Duodenal mucosa (tissue), 2 donors: ENCODE measurements at regions not wholly inside any gene's neighbourhood (a gene's known extent, or its start where the extent isn't known, plus 50 kb on each side); places are given as distances from the start of the nearest gene placed in this dataset.

Experiments used
- H3K27ac ChIP-seq: one replicate; pipeline ENCODE4 v1.7.0; 2013; ENCODE audit warnings: low read depth, low read length
- H3K27me3 ChIP-seq, 2 donors: one replicate each; pipeline ENCODE4 v1.7.0; 2013; ENCODE audit warnings: low read length in 2 of 2, control low read depth in 1 of 2; ENCODE audit not compliant: insufficient read depth in 2 of 2, control insufficient read depth in 1 of 2
- H3K36me3 ChIP-seq, 2 donors: one replicate each; pipeline ENCODE4 v1.7.0; 2013; ENCODE audit warnings: low read length in 2 of 2, control low read depth in 1 of 2; ENCODE audit not compliant: insufficient read depth in 2 of 2, control insufficient read depth in 1 of 2
- H3K4me1 ChIP-seq, 2 donors: one replicate each; pipeline ENCODE4 v1.7.0; 2013; ENCODE audit warnings: low read length in 2 of 2, control low read depth in 1 of 2; ENCODE audit not compliant: insufficient read depth in 2 of 2, control insufficient read depth in 1 of 2
- H3K4me3 ChIP-seq, 2 donors: one replicate each; pipeline ENCODE4 v1.7.0; 2013; ENCODE audit warnings: low read length in 2 of 2, low read depth in 1 of 2
- H3K9ac ChIP-seq, 2 donors: one replicate each; pipeline ENCODE4 v1.7.0; 2013; ENCODE audit warnings: low read length in 2 of 2, low read depth in 1 of 2
- H3K9me3 ChIP-seq, 2 donors: one replicate each; pipeline ENCODE4 v1.7.0; 2013; ENCODE audit warnings: low read length in 2 of 2, control low read depth in 1 of 2; ENCODE audit not compliant: control insufficient read depth in 1 of 2

- H3K4me3 ChIP-seq: no peak overlapping the region
- no peaks in the 10 kb centered on the region for H3K9me3 ChIP-seq
- H3K9ac ChIP-seq: no peak overlapping the region
- peaks cover 21% of the 10 kb centered on the region in 2 donors for H3K4me1 ChIP-seq
- no peaks in the 10 kb centered on the region for H3K27me3 ChIP-seq
- no peaks in the 10 kb centered on the region for H3K36me3 ChIP-seq
- H3K27ac ChIP-seq: peak overlapping the region; percentile 53
Observed at GRCh38 chr1:19591482-19592091, 52.5 kb upstream of the NBL1 start.

GRCh38 chr1:19585507-19585906 is 58.6 kb upstream of the NBL1 start:
- Histone ChIP-seq H3K36me3 (no peaks in the 10 kb centered on the region), H3K27me3 (no peaks in the 10 kb centered on the region), H3K9me3 (no peaks in the 10 kb centered on the region), H3K4me1 (peaks cover 6 to 10% of the 10 kb centered on the region in 2 donors), H3K9ac (no peak overlapping the region), H3K4me3 (no peak overlapping the region), H3K27ac (no peak overlapping the region)

GRCh38 chr1:19582318-19582717 is 61.8 kb upstream of the NBL1 start:
- Histone ChIP-seq H3K27me3 (no peaks in the 10 kb centered on the region), H3K9ac (no peak overlapping the region), H3K9me3 (no peaks in the 10 kb centered on the region), H3K4me3 (no peak overlapping the region), H3K36me3 (no peaks in the 10 kb centered on the region), H3K27ac (no peak overlapping the region), H3K4me1 (peaks cover 6 to 10% of the 10 kb centered on the region in 2 donors)

- Histone ChIP-seq H3K9me3 (no peaks in the 10 kb centered on the region), H3K36me3 (no peaks in the 10 kb centered on the region), H3K27ac (no peak overlapping the region), H3K4me1 (peaks cover 6 to 10% of the 10 kb centered on the region in 2 donors), H3K4me3 (no peak overlapping the region), H3K9ac (no peak overlapping the region), H3K27me3 (no peaks in the 10 kb centered on the region)
Observed at GRCh38 chr1:19581381-19581780, 62.7 kb upstream of the NBL1 start.

- no peaks in the 10 kb centered on the region for H3K36me3 ChIP-seq
- H3K27me3 ChIP-seq: no peaks in the 10 kb centered on the region
Observed at GRCh38 chr1:19577561-19577960, 66.5 kb upstream of the NBL1 start.

GRCh38 chr1:19577036-19577435 is 67.1 kb upstream of the NBL1 start:
- no peak overlapping the region for H3K9ac ChIP-seq
- no peaks in the 10 kb centered on the region for H3K36me3 ChIP-seq
- no peaks in the 10 kb centered on the region for H3K27me3 ChIP-seq
- peaks cover 0 to 2% of the 10 kb centered on the region in 2 donors for H3K4me1 ChIP-seq
- H3K9me3 ChIP-seq: peaks cover 0 to 4% of the 10 kb centered on the region in 2 donors
- no peak overlapping the region for H3K4me3 ChIP-seq
- no peak overlapping the region for H3K27ac ChIP-seq

More at GRCh38 chr1:19577561-19577960, 66.5 kb upstream of the NBL1 start:
- Histone ChIP-seq H3K9me3 (peaks cover 0 to 3% of the 10 kb centered on the region in 2 donors), H3K27ac (no peak overlapping the region), H3K4me1 (peaks cover 3 to 7% of the 10 kb centered on the region in 2 donors), H3K9ac (no peak overlapping the region), H3K4me3 (no peak overlapping the region)

GRCh38 chr1:19569786-19570185 is 74.3 kb upstream of the NBL1 start:
- Histone ChIP-seq H3K27me3 (no peaks in the 10 kb centered on the region), H3K9ac (no peak overlapping the region), H3K36me3 (no peaks in the 10 kb centered on the region), H3K4me3 (no peak overlapping the region), H3K9me3 (peaks cover 0 to 4% of the 10 kb centered on the region in 2 donors), H3K4me1 (no peaks in the 10 kb centered on the region), H3K27ac (no peak overlapping the region)

- Histone ChIP-seq H3K9ac (no peak overlapping the region), H3K4me1 (no peaks in the 10 kb centered on the region), H3K27ac (no peak overlapping the region), H3K36me3 (no peaks in the 10 kb centered on the region), H3K4me3 (no peak overlapping the region), H3K27me3 (no peaks in the 10 kb centered on the region), H3K9me3 (no peaks in the 10 kb centered on the region)
Observed at GRCh38 chr1:19567041-19567440, 77.1 kb upstream of the NBL1 start.

- H3K36me3 ChIP-seq: no peaks in the 10 kb centered on the region
- no peaks in the 10 kb centered on the region for H3K4me1 ChIP-seq
- H3K4me3 ChIP-seq: no peak overlapping the region
- H3K9ac ChIP-seq: no peak overlapping the region
- H3K27me3 ChIP-seq: no peaks in the 10 kb centered on the region
- no peaks in the 10 kb centered on the region for H3K9me3 ChIP-seq
- H3K27ac ChIP-seq: no peak overlapping the region
Observed at GRCh38 chr1:19564366-19564765, 79.0 kb upstream of the CAPZB start.

- Histone ChIP-seq H3K9me3 (no peaks in the 10 kb centered on the region), H3K27me3 (no peaks in the 10 kb centered on the region), H3K9ac (peak overlapping the region in 1 of 2 donors; percentile 11), H3K4me1 (no peaks in the 10 kb centered on the region), H3K4me3 (no peak overlapping the region), H3K36me3 (no peaks in the 10 kb centered on the region), H3K27ac (no peak overlapping the region)
Observed at GRCh38 chr1:19563324-19564097, 78.2 kb upstream of the CAPZB start.
